GM18502 (cell line): ENCODE measurements at regions not wholly inside any gene's neighbourhood (a gene's known extent, or its start where the extent isn't known, plus 50 kb on each side); places are given as distances from the start of the nearest gene placed in this dataset.

Experiments used
- ATAC-seq: cut with Tn5 transposase; IDR thresholded peaks from one replicate; pipeline ENCODE4 v1.9.1; 2021; ENCODE audit warnings: mild to moderate bottlenecking; ENCODE audit not compliant: unreplicated experiment, poor library complexity

GRCh38 chr3:127461286-127461910 lies 129.1 kb downstream of the TPRA1 start:
- no peak for ATAC-seq

- ATAC-seq, result no peak
Measured at GRCh38 chr3:127459891-127460290, 130.6 kb downstream of the TPRA1 start.

- ATAC-seq, result no peak
Measured at GRCh38 chr3:127458696-127459604, 131.6 kb downstream of the TPRA1 start.

- ATAC-seq, result no peak
Measured at GRCh38 chr3:127457546-127458145, 132.9 kb downstream of the TPRA1 start.

- no peak for ATAC-seq
Measured at GRCh38 chr3:127457094-127457475, 133.4 kb downstream of the TPRA1 start.

- no peak for ATAC-seq
Measured at GRCh38 chr3:127456471-127457093, 134.0 kb downstream of the TPRA1 start.

- peak; percentile 81 for ATAC-seq
Measured at GRCh38 chr3:127455541-127456450, 134.7 kb downstream of the TPRA1 start.

GRCh38 chr3:127454968-127455367 lies 135.6 kb downstream of the TPRA1 start:
- ATAC-seq, result no peak

- no peak for ATAC-seq
Measured at GRCh38 chr3:127454051-127454450, 136.5 kb downstream of the TPRA1 start.

- ATAC-seq, result no peak
Measured at GRCh38 chr3:127452321-127452821, 138.2 kb downstream of the TPRA1 start.

- ATAC-seq, result no peak
Measured at GRCh38 chr3:127451321-127451720, 139.2 kb downstream of the TPRA1 start.

- ATAC-seq, result no peak
Measured at GRCh38 chr3:127450331-127450730, 140.2 kb downstream of the TPRA1 start.

- ATAC-seq, result no peak
Measured at GRCh38 chr3:127449486-127450212, 140.9 kb downstream of the TPRA1 start.

GRCh38 chr3:127448671-127449070 lies 141.9 kb downstream of the TPRA1 start:
- ATAC-seq, result no peak

- ATAC-seq, result no peak
Measured at GRCh38 chr3:127448161-127448561, 142.4 kb downstream of the TPRA1 start.

- no peak for ATAC-seq
Measured at GRCh38 chr3:127446756-127447155, 143.8 kb downstream of the TPRA1 start.

GRCh38 chr3:127445581-127446343 lies 144.8 kb downstream of the TPRA1 start:
- ATAC-seq, result no peak

GRCh38 chr3:127444761-127445160 lies 145.8 kb downstream of the TPRA1 start:
- ATAC-seq, result no peak
